Stimulated activated naive CD8-positive, alpha-beta T cell treated with anti-CD3 and anti-CD28 coated beads, Interleukin-15, Interleukin-2, amounts not matched to agents 100 ng/mL and 50 ng/mL, for 24 hours (primary cell): ENCODE measurements at regions not wholly inside any gene's neighbourhood (a gene's known extent, or its start where the extent isn't known, plus 50 kb on each side); places are given as distances from the start of the nearest gene placed in this dataset.
"Not testable (repeated sequence)": the region's sequence is repeated elsewhere in the genome, so short reads cannot be mapped to it uniquely, and the experiment has no call there.

Experiments
- H3K27ac Mint-ChIP-seq: one replicate; pipeline ENCODE4 v1.8.0; 2021; ENCODE audit warnings: mild to moderate bottlenecking, mixed read lengths
- H3K27me3 Mint-ChIP-seq: one replicate; pipeline ENCODE4 v1.8.0; 2021; ENCODE audit warnings: mixed read lengths
- H3K36me3 Mint-ChIP-seq: one replicate; pipeline ENCODE4 v1.8.0; 2021; ENCODE audit warnings: low read depth, mixed read lengths
- H3K4me1 Mint-ChIP-seq: one replicate; pipeline ENCODE4 v1.8.0; 2021; ENCODE audit warnings: low read depth, mixed read lengths
- H3K4me3 Mint-ChIP-seq: one replicate; pipeline ENCODE4 v1.8.0; 2021; ENCODE audit warnings: mild to moderate bottlenecking, mixed read lengths
- H3K9me3 Mint-ChIP-seq: one replicate; pipeline ENCODE4 v1.8.0; 2021; ENCODE audit warnings: mixed read lengths

DNA sequence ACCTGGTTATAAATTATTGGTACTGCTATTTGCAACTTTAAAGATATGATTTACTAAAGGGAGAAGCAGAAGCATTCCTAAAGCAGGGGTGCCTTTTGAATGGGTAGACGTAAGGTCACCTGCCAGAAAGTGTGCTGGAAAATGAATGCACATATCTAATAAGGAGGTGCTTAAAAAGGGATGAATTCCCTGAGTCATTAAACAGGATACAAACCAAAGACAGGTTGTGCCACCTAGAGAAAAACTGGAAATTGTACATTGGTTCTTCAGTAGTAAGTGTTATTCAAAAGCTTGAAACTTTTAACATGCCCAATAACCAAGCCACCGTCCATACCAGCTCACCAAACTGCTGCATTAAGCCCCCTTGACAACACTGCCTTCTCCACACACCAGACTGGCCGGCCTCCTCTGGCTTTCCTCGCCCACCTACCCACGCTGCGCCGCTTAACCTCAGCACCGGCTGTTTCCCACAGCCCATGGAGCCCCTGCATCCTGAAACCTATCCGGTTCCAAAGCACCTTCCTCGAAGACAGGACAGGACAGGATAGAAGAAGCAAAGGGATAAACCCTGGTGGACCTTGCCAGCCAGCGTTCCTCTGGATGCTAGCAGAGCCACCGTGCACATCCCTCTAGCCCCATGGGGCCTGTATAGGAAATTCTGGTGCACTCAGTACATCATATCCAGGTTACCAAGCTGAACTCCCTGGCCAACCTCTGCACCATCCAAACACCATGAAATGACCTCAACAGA, 201.5 kb upstream of the CAND1 start:
- Mint-ChIP-seq H3K4me1 (peaks cover 24% of the 10 kb centered on the region), H3K4me3 (peak overlapping the region; percentile 87), H3K36me3 (no peaks in the 10 kb centered on the region), H3K27me3 (peaks cover 59% of the 10 kb centered on the region), H3K9me3 (no peaks in the 10 kb centered on the region), H3K27ac (no peak overlapping the region)

DNA sequence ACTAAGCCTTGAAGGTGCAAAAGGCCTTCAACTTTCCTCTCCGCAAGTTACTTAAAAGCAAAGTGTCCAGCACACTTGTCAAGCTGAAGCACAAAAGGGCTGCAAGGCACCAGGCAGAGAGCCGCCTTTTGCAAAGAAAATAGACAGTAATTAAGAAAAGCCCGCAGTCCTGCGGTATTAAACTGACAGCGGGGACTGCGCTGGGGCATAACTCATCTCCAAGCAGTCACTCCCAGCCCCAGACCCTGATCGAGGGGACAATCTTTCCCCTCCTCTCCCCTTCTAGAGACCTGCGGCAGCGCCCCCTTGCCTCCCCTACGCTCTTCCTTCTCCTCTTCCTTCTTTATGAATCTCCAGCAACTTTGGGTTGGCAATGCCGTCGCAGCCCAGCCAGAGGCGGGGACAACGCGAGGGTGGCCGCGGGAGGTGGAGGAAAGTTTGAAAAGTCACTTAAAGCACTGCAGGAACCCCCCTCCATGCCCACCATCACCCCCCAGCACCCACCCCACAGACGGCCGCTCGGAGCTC, 200.9 kb upstream of the CAND1 start:
- Mint-ChIP-seq H3K4me3 (peak overlapping the region; percentile 87), H3K27ac (peak overlapping the region; percentile 85), H3K9me3 (no peaks in the 10 kb centered on the region), H3K36me3 (no peaks in the 10 kb centered on the region), H3K27me3 (peaks cover 54% of the 10 kb centered on the region), H3K4me1 (peaks cover 27% of the 10 kb centered on the region)

DNA sequence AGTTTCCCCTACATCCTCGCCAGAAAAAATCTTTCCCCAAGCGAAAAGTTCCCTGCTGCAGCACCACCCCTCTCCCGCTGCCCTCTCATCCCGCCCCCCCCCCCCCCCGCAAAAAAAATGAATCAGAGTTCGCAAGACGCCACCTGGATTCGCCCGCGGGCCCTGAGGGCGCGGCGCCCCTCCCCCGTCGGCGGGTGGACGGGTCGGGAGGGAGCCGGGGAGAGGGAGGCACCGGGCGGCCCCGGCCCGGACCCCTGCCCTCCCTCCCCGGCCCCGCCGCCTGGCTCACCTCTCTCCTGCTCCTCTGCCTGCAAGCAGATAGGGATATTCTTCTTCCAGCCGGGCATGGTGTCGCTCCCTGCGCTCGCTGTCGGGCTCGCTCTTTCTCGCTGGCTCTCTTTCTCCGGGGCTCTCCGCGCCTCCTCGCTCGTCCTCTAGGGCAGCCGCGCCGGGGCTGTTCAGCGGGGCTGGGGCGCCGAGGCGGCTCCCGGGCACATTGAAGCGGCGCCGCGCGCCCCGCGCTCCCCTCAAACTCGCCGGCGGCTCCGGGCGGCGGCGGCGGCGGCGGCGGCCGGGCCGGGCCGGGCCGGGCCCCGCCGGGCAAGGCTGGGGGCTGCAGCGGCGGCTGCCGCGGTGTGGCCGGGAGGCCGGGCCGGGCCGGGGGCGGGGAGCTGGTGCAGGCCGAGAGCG, 200.3 kb upstream of the CAND1 start:
- H3K27ac Mint-ChIP-seq, result peak overlapping the region; percentile 89
- no peaks in the 10 kb centered on the region for H3K36me3 Mint-ChIP-seq
- peaks cover 56% of the 10 kb centered on the region for H3K27me3 Mint-ChIP-seq
- H3K4me1 Mint-ChIP-seq, result peaks cover 31% of the 10 kb centered on the region
- H3K9me3 Mint-ChIP-seq, result no peaks in the 10 kb centered on the region
- H3K4me3 Mint-ChIP-seq, result peak overlapping the region; percentile 87

DNA sequence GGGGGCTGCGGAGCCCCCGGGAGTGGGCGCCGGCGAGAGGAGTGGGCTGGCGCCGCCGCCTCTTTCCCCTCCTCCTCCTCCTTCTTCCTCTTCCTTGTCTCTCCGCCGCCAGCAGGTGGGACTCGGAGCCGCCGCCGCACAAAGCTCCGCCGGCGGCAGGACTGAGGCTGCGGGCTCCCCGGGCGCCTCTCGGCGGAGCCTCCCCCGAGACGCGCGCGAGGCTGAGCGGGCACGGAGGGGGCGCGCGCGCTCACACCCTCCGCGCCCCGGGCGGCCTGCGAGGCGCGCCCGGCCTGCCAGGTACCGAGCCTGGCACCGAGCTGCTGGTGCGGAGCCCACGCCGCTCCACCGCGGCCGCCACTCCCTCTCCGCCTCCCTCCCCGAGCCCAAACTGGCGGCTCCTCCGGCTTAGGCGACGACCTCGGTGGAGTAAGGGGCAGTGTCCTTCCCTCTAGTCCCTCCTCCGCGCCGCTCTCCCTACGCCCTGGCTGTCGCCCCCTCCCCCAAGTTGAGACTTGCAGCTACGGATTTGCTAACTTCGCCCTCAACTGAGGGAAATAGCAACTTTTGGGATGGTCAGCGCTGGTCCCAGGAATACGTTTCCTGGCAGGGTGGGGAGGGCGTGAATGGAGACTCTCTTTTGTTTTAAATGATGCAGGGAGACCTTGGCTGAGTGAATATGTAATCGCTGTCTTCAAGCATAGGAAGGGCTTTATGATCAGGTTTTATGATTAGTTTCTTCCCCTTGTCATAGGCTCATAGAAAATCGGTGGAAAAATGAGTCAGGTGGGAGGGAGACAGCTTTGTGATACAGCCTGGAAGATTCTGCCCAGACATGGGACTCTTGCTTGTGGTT, 199.5 kb upstream of the CAND1 start:
- peaks cover 31% of the 10 kb centered on the region for H3K4me1 Mint-ChIP-seq
- no peaks in the 10 kb centered on the region for H3K9me3 Mint-ChIP-seq
- no peaks in the 10 kb centered on the region for H3K36me3 Mint-ChIP-seq
- peaks cover 55% of the 10 kb centered on the region for H3K27me3 Mint-ChIP-seq
- peak overlapping the region; percentile 84 for H3K27ac Mint-ChIP-seq
- peak overlapping the region; percentile 82 for H3K4me3 Mint-ChIP-seq

DNA sequence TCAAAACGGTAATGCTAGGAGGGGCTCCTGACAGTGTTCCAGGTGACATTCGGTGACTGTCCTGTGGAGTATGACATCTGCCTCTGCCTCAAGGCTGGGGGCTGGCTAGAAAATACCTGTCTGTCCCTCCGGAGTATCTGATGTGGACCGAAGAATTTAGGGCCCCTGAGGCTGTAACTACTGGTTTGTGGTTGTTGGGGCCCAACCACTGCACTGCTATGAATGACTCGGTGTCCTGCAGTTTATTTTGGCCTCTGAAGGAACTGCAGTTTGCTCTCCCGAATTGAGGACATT, 198.9 kb upstream of the CAND1 start:
- Mint-ChIP-seq H3K27ac (peak overlapping the region; percentile 84), H3K9me3 (no peaks in the 10 kb centered on the region), H3K27me3 (peaks cover 60% of the 10 kb centered on the region)

DNA sequence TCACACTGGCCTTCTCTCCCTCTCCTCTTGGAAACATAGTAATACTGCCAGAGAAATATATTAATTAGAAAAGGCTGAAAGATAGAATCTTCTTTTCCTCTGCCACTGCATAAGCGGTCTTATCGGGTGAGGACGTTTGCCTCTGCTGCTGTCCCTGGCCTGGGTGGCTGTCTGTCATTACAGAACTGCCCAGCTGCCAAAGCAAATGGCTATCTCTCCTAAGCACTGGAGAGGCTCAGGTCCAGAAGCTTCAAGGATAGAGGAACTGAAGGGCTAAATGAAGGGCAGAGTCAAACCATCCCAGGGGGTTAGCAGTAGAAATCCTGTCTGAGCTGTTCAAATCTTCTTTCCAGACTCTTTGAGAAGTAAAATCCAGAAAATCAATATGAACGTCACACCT, 198.6 kb upstream of the CAND1 start:
- peaks cover 31% of the 10 kb centered on the region for H3K4me1 Mint-ChIP-seq
- H3K36me3 Mint-ChIP-seq, result no peaks in the 10 kb centered on the region
- peak overlapping the region; percentile 82 for H3K4me3 Mint-ChIP-seq
- H3K27me3 Mint-ChIP-seq, result peaks cover 61% of the 10 kb centered on the region
- no peak overlapping the region for H3K27ac Mint-ChIP-seq
- H3K9me3 Mint-ChIP-seq, result no peaks in the 10 kb centered on the region

More for the DNA sequence above, 198.9 kb upstream of the CAND1 start:
- Mint-ChIP-seq H3K36me3 (no peaks in the 10 kb centered on the region), H3K4me1 (peaks cover 31% of the 10 kb centered on the region), H3K4me3 (peak overlapping the region; percentile 82)

DNA sequence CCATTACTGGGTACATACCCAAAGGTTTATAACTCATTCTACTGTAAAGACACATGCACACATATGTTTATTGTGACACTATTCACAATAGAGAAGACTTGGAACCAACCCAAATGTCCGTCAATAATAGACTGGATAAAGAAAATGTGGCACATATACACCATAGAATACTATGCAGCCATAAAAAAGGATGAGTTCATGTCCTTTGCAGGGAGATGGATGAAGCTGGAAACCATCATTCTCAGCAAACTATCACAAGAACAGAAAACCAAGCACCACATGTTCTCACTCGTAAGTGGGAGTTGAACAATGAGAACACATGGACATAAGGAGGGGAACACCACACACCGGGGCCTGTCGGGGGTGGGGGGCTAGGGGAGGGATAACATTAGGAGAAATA, 196.9 kb upstream of the CAND1 start:
- H3K27ac Mint-ChIP-seq, H3K36me3 Mint-ChIP-seq, H3K9me3 Mint-ChIP-seq, H3K4me3 Mint-ChIP-seq: not testable (repeated sequence)
- H3K27me3 Mint-ChIP-seq, result peaks cover 58% of the 10 kb centered on the region
- H3K4me1 Mint-ChIP-seq, result peaks cover 39% of the 10 kb centered on the region

DNA sequence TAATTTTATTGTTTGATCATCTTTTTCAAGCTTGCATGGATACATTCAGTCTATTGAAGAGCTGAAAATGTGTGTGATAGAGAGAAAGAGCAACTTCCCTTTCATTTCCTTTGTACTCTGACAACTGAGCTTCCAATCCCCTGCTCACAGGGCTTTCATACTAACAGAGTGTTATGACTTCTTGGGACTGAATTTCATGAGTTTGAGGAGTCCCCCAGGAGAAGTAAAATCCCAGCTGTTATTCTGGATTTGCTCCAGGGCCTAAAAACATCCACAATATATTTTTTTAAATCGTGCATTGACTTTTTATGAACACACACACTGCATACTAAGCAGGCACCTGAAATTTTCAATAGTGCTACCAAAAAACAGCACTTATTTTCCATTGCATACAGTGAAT, 195.8 kb upstream of the CAND1 start:
- Mint-ChIP-seq H3K27me3 (peaks cover 48% of the 10 kb centered on the region), H3K9me3 (no peaks in the 10 kb centered on the region), H3K4me3 (no peak overlapping the region), H3K36me3 (no peaks in the 10 kb centered on the region), H3K4me1 (peaks cover 34% of the 10 kb centered on the region), H3K27ac (no peak overlapping the region)

DNA sequence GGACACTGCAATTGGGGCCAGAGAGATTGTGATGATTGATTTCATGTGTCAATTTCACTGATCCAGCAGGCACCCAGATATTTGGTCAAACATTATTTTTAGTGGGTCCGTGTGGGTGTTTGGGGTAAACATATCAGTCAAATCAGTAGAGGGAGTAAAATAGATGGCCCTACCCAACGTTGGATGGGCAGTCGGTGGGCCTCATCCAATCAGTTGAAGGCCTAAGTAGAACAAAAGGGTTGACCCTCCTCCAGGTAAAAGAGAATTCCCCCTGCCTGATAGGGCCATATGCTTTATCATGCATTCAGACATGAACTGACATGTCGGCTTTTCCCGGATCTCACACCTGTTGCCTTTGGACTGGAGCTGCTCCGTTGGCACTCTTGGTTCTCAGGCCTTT, 195.1 kb upstream of the CAND1 start:
- no peaks in the 10 kb centered on the region for H3K9me3 Mint-ChIP-seq
- H3K27ac Mint-ChIP-seq, result no peak overlapping the region
- peaks cover 38% of the 10 kb centered on the region for H3K4me1 Mint-ChIP-seq
- peaks cover 48% of the 10 kb centered on the region for H3K27me3 Mint-ChIP-seq
- H3K36me3 Mint-ChIP-seq, result no peaks in the 10 kb centered on the region
- no peak overlapping the region for H3K4me3 Mint-ChIP-seq

DNA sequence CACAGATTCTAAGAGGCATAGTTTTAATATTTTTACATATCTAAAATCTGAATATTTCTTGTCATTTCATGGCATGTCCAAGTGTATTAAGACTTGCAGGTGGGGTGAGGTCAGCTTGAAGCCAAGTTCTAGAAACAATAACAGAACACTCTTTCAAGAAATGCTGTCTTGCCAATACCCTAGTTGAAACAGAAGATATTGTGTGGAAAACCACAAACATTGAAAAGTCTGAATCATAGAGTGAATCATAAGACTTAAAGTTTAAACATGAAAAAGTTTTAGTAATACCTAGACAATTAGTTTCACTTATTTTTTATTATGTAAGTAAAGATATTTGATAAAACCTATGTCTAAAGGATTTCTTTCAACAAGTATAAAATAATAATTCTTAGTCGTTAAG, 191.5 kb upstream of the CAND1 start:
- Mint-ChIP-seq H3K9me3 (no peaks in the 10 kb centered on the region), H3K27ac (no peak overlapping the region), H3K4me3 (no peak overlapping the region), H3K36me3 (no peaks in the 10 kb centered on the region), H3K27me3 (peaks cover 38% of the 10 kb centered on the region), H3K4me1 (peaks cover 45% of the 10 kb centered on the region)

DNA sequence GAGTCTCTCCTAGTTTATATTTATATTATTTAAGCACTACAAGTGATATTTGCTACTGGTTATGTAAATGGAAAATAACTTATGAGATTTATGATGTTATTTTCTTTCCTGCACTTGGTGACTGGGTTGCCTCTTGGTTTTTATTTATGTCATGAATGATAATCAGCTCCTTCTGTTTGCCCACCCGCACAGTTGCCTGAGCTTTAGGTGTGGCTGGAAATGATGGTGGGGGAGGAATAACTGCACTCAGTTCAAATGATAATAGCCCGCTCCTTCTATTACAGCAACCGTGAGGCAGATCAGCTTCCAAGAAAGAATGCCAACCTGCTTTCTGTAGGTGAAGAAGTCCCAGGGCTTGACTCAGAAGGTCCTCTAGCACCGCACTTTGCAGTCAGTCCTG, 190.2 kb upstream of the CAND1 start:
- Mint-ChIP-seq H3K27ac (no peak overlapping the region), H3K27me3 (peaks cover 41% of the 10 kb centered on the region), H3K36me3 (no peaks in the 10 kb centered on the region), H3K4me3 (no peak overlapping the region), H3K9me3 (no peaks in the 10 kb centered on the region), H3K4me1 (peaks cover 40% of the 10 kb centered on the region)

DNA sequence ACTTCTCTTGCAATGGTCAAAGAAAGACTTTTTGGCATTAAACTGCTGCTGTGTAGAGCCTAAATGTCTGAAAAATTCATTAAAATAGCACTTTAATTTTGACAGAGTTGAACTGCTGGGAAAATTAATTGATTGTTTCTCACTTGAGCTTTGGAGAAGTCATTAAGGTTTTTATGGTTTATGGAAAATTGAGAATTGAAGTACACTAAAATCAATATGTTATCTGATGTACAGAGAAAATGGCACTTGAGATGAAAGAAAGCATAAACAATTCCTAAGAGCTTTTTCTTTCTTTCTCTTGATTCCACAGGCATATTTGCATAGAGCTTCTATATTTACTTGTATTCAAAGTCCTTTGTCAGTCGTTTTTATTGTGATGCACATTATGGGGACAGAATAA, 188.5 kb upstream of the CAND1 start:
- Mint-ChIP-seq H3K27me3 (peaks cover 37% of the 10 kb centered on the region), H3K9me3 (no peaks in the 10 kb centered on the region), H3K36me3 (no peaks in the 10 kb centered on the region), H3K4me1 (peaks cover 40% of the 10 kb centered on the region), H3K27ac (no peak overlapping the region), H3K4me3 (no peak overlapping the region)

DNA sequence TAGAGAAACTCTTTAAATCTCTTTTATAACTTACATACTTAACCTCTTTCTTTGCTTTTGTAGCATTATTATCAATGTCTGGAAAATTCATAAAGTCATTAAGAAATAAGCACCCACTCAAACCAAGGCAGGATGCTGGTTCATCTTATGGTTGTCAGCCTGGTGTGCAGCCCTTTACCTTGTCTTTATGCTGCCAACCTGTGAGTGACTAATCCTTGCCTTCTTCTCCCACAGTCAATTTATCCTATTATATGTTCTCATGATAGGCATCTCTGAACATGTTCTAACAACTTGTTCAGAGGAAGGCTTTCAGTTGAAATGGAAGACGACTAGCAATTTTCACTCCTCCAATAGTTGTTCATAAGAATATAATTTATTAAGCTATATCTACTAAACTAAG, 186.9 kb upstream of the CAND1 start:
- Mint-ChIP-seq H3K27ac (no peak overlapping the region), H3K9me3 (no peaks in the 10 kb centered on the region), H3K36me3 (no peaks in the 10 kb centered on the region), H3K4me3 (no peak overlapping the region), H3K4me1 (peaks cover 31% of the 10 kb centered on the region), H3K27me3 (peaks cover 32% of the 10 kb centered on the region)

DNA sequence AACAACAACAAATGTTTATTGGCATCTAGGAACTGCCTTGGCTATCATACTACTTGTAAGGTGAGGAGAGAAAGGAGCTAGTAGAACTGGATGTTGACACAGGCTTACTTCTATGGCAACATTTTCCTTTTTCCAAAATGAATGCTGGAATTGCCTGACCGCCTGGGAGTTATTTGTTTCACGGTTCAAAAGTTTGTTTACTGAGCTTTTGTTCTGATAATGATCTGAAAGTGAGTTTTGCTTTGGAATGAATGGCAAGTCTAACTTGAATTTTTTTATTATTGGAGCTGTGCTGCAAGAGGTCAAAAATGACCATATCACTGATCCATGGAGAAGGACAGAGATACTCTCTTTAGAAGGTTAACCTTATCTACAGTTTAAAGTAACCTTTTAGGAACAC, 183.5 kb upstream of the CAND1 start:
- no peaks in the 10 kb centered on the region for H3K36me3 Mint-ChIP-seq
- no peaks in the 10 kb centered on the region for H3K9me3 Mint-ChIP-seq
- no peak overlapping the region for H3K27ac Mint-ChIP-seq
- H3K4me3 Mint-ChIP-seq, result no peak overlapping the region
- H3K27me3 Mint-ChIP-seq, result peaks cover 36% of the 10 kb centered on the region
- peaks cover 8% of the 10 kb centered on the region for H3K4me1 Mint-ChIP-seq

DNA sequence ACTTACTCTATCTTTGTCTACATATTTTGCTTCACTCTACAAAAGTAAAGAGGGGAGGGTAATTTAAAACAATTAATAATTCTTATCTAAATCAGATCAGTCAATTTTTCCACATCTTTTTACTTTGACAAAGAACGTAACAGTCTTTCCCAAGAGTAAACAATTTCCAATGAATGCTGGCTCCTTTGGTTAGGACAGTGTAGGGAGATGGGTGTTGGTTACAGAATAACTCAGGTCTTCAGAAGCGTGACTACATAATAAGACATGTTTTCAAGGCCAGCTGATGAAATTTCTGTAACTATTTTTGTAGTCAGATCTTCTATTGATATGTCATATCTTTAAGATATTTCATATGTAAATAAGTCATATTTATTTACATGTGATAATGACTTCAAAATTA, 183.0 kb upstream of the CAND1 start:
- H3K27me3 Mint-ChIP-seq, result peaks cover 40% of the 10 kb centered on the region
- H3K36me3 Mint-ChIP-seq, result no peaks in the 10 kb centered on the region

More for the DNA sequence above, 183.0 kb upstream of the CAND1 start:
- Mint-ChIP-seq H3K4me3 (no peak overlapping the region), H3K9me3 (no peaks in the 10 kb centered on the region), H3K27ac (no peak overlapping the region), H3K4me1 (peaks cover 8% of the 10 kb centered on the region)
